IMR-90 (cell line): ENCODE measurements at regions not wholly inside any gene's neighbourhood (a gene's known extent, or its start where the extent isn't known, plus 50 kb on each side); places are given as distances from the start of the nearest gene placed in this dataset.

ENCODE experiments used
- CEBPB ChIP-seq: IDR thresholded peaks from 2 replicates; pipeline ENCODE4 v1.6.1; 2012; ENCODE audit warnings: low read depth, low read length, improper control_type of control experiment
- CHD1 ChIP-seq: IDR thresholded peaks from 2 replicates; pipeline ENCODE4 v1.6.1; 2012; ENCODE audit warnings: low read depth, low read length, improper control_type of control experiment
- CTCF ChIP-seq: conservative IDR thresholded peaks from 2 replicates; pipeline ENCODE4 v1.5.1; 2012; ENCODE audit warnings: mild to moderate bottlenecking, low read depth, low read length, improper control_type of control experiment
- ELK1 ChIP-seq: fragments of 150-350 bp; IDR thresholded peaks from 2 replicates; pipeline ENCODE4 v1.6.1; 2016; ENCODE audit warnings: low read depth, mild to moderate bottlenecking, low read length, moderate library complexity, borderline replicate concordance
- MXI1 ChIP-seq: IDR thresholded peaks from 2 replicates; pipeline ENCODE4 v1.6.1; 2012; ENCODE audit warnings: low read depth, mild to moderate bottlenecking, low read length, moderate library complexity, borderline replicate concordance
- POLR2A ChIP-seq: IDR thresholded peaks from 2 replicates; pipeline ENCODE4 v1.6.1; 2012; ENCODE audit warnings: mild to moderate bottlenecking, low read depth, low read length
- RAD21 ChIP-seq: IDR thresholded peaks from 2 replicates; pipeline ENCODE4 v1.6.1; 2012; ENCODE audit warnings: low read length, improper control_type of control experiment
- RCOR1 ChIP-seq: IDR thresholded peaks from 2 replicates; pipeline ENCODE4 v1.6.1; 2012; ENCODE audit warnings: mild to moderate bottlenecking, low read length, improper control_type of control experiment; ENCODE audit not compliant: insufficient replicate concordance
- SMC3 ChIP-seq: fragments of 150-350 bp; IDR thresholded peaks from 2 replicates; pipeline ENCODE4 v1.6.1; 2016; ENCODE audit warnings: low read depth, mild to moderate bottlenecking, antibody characterized with exemption, low read length, moderate library complexity
- USF2 ChIP-seq: fragments of 150-350 bp; IDR thresholded peaks from 2 replicates; pipeline ENCODE4 v1.6.1; 2017; ENCODE audit warnings: mild to moderate bottlenecking, antibody characterized with exemption, low read length, low read depth

GRCh38 chr3:82413171-82413570 is 651.7 kb upstream of the GBE1 start:
- TF ChIP-seq ELK1 = no peak
- no peak for TF ChIP-seq CTCF
- no peak for TF ChIP-seq USF2
- no peak for TF ChIP-seq POLR2A
- no peak for TF ChIP-seq MXI1
- TF ChIP-seq CHD1 = no peak
- TF ChIP-seq RAD21 = no peak
- TF ChIP-seq RCOR1 = no peak
- TF ChIP-seq SMC3 = no peak
- no peak for TF ChIP-seq CEBPB
